Right ventricle myocardium superior (tissue), 1 donor: ENCODE measurements at regions not wholly inside any gene's neighbourhood (a gene's known extent, or its start where the extent isn't known, plus 50 kb on each side); places are given as distances from the start of the nearest gene placed in this dataset.

ENCODE experiments used
- ATAC-seq: fragments of 200-7000 bp; cut with Tn5 transposase; one replicate; pipeline ENCODE4 v1.9.1; 2020; ENCODE audit warnings: mild to moderate bottlenecking; ENCODE audit not compliant: poor library complexity
- DNase-seq: peaks from one replicate; pipeline ENCODE4 v3.0.0-alpha.2; 2020
- intact Hi-C: fragments of 100-400 bp; cut with DNase I; formaldehyde crosslinking; loops from one replicate; pipeline ENCODE4 v1.11.2; 2022
- donor health status: DM: no; HTN: yes; CAD: no; lungs with severe emphysema.

DNA sequence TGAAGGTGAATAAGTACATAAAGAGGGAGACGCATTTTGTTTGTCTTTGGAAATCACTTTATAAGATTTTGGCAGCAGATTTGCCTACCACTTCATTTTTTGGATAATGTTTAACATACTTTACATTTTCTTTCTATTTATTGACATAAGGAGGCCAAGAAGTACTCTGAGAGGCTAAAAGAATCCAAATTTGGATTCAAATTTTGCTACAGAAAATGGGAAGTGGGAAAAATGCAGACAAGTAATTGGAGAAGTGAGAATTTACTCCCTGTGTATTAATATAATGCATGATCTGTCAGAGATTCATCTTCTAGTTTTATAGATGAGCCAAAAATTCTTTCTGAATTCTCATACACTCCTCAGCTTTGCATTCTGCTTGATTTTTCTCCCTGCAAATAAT, 411.2 kb upstream of the CTNND2 start:
- ATAC-seq (no peak), DNase-seq (no peak)
- intact Hi-C loops, result no loop called here

DNA sequence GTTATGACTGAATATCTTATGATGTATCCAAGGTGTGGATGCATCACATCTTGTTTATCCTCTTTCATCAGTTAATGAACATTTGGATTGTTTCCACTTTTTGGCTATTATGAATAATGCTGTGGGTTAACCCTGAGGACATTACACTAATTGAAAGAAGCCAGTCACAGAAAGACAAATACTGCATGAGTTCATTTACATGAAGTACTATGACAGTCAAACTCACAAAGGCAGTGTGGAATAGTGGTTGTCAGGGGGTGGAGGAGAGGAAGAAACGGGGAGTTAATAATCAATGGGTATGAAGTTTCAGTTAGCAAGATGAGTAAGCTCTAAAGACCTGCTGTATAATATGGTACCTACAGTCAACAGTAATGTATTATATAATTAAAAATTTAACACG, 409.4 kb upstream of the CTNND2 start:
- intact Hi-C loops, result no loop called here
- DNase-seq (no peak), ATAC-seq (no peak)

DNA sequence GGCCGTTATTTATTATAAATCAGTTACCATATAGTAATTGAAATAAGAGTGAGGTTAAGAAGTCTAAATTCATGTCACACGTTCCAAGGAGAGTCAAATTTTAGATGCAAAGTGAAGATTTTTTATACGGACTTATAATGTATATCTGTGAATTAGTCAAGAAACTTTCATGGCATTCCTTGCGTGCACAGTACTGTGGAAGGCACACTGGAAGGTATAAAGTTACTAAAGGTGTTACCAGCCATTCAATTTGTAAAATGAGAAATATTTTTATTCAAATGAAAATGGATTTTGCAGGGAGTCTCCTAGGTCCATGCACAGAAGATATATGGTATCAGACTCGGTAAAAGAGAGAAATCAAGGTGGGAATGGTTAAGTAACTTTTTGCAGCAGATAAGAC, 408.1 kb upstream of the CTNND2 start:
- ATAC-seq, result no peak
- intact Hi-C loops, result no loop called here
- no peak for DNase-seq

DNA sequence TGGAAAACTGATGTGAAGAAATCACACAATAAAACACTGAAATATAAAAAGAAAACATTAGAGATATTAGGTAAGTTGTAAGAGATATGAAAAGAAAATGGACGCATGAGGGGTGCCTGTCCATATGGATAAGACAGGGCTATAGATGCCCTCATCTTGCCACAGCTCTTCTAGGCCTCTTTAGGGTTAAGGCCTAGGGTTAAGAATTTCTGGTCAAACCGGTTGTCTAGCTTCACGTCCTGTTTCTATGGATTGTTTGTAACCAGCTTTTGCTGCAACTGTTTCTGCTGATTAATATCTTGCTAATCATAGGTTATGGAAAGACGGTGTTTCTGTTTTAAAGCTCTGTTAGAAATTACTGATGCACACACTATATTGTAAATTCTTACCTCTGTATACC, 389.9 kb upstream of the CTNND2 start:
- intact Hi-C loops, result no loop called here
- DNase-seq, result no peak
- ATAC-seq, result no peak

DNA sequence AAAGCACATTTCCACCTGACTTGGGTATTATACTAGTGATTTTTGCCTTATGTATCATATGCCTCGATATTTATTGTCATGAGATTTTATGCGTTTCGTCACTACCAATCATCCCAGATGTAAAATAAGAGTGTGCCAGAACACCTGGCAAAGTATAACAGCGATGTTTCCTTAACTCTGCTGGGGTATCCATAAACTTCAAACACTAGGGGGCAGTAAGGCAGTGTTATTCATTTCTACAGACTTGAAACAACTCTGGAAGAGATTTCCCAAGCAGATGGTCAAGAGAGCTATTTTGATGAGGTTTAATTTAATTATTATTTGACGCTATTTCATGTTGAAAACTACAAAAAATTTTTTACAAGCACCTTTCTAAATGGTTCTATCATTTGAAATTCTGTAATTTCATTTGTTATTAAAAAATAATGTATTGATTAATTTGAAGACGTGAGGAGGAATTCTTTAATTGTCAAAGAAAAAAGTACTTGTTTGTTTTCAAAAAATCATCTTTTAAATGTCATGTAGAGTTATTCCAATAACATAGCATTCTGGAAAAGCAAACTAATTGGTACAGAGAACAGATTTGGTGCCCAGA, 388.5 kb upstream of the CTNND2 start:
- no peak for ATAC-seq
- no peak for DNase-seq
- intact Hi-C loops, result no loop called here

DNA sequence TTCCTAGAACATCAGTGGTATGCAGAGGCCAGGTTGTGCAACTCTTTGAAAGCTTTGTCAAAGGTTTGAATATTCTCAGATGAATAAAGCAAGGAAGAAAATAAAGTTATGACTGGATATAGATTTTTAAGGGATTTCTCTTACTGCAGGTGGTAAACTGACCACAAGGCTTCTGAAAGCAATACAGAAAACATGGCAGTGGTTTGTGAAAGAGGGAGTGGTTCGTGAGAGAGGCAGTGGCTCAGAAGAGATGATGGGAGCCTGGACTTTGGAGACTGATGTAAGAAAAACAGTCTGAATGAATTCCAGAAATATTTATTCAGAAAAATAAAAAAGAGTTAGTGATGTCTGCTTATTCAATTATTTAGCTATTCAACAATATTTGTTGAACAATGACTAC, 380.4 kb upstream of the CTNND2 start:
- no peak for DNase-seq
- intact Hi-C loops, result no loop called here
- no peak for ATAC-seq

DNA sequence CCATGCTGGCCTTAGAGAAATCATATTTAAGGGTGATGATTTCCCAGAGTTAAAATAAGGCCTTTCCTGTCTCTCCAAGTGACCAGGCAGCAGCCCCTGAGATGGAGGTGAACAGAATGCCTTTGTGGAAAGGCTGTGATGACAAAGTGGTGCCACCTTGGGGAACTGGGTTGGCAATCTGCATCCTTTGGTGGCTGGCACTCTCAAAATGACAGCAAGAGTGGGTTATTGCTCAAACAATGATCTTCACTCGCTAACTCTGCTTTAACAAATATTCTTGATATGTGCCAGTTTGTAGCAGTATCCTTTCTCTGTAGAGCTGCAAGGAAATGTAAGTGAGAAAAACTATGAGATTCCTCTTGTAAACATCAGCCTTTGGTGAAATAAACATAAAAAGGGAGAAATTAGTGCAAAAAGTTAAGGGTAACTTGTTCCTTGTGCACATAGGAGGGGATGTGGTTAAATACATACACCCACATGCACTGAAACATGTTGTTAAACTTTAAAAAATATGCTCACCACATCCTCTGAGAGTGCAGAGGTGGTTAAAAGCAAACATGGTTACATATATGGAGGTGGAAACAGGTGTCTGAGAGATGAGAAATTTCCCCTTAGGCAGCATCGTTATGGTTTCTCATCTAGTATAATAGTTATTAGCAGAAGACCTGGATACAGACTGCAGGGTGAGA, 373.4 kb upstream of the CTNND2 start:
- intact Hi-C loops, result no loop called here
- no peak for ATAC-seq
- DNase-seq, result no peak

DNA sequence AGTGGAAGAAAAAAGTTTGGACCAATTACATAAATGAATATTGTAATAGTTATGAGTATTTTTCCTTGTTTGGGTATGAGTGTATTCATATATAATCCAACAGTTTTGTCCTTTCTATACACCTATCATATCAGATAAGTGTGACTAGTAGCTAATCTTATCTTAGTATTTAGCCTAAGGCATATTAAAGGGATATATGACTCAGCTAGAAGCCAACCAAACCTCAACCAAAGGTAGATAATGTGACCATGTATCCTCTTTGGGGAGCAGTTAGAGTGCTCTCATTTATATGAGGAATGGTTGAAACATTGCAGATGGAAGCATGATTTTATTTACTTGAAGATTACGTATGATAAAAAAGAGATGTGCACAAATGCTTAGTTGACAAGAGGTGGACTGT, 370.0 kb upstream of the CTNND2 start:
- no peak for ATAC-seq
- no peak for DNase-seq
- intact Hi-C loops, result no loop called here

DNA sequence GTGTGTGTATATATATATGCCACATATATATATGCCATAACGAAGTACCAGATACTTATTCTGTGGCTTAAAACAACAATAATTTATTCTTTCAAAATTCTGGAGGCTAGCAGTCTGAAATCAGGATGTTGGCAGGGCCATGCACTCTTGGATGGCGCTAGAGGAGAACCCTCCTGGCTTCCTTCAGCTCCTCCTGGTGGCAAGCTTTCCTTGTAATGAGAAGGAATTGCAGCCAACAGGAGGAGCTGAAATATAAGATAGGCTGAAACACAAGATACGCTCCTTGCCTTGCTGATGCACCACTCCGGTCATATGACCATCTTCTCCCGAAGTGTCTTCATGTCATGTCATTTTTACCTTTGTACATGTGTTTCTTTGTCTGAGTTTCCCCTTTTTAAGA, 368.1 kb upstream of the CTNND2 start:
- no peak for ATAC-seq
- no peak for DNase-seq
- intact Hi-C loops, result no loop called here

DNA sequence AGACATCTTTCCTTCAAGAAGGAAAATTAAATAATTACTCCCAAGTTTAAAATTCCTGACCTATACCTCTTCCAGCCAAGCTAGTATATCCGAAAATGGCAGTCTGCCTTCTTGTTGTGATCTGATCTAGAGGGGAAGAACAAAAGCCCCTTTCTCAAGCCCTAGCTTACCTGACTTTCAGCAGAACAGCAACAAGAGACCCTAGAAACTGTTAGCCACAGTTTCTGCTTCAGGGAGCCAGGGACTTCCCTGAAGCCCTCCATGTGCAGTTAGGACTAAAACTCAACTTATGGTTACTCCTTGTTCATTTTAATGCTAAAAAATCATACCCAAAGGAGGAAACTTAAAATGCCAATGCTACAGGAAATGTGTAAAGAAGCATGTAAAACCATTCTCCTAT, 366.7 kb upstream of the CTNND2 start:
- intact Hi-C loops, result no loop called here
- ATAC-seq, result no peak
- DNase-seq, result no peak

DNA sequence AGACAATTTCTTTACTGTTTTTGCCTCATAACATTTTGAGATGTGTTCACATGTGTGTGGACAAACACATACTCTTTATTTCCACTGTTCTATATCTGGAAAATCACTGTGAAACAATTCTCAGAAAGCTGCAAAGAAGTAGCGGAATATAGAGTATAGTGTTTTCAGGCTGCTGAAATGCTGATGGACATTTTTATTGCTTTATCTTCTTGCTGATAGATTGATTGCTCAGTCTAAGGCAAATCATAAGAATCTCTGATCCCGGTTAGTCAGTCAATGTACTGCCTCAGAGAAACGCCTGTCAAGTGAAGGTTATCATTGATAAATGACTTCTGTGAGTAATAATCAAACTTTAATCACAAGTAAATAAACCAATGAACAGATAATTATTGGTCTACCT, 364.9 kb upstream of the CTNND2 start:
- DNase-seq (no peak), ATAC-seq (no peak)
- intact Hi-C loops, result no loop called here

DNA sequence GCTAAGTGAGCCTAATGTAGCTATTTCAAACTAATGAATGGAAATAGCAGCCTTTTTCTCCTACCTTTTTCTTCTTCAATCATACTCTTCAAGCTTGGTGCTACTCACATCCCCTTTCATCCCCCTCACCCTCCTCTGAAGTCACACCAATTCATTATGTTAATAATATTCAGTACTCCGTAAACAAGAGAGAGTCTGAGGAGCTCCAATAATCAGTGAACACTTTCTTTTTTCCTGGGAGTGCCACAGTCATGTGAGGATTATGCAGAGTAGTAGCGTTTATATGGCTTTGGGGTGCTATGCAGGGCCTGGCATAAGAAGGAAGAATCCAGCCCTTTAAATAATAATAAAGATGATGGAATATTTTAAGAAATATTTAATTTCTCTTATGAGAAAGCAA, 354.3 kb upstream of the CTNND2 start:
- intact Hi-C loops, result no loop called here
- DNase-seq (no peak), ATAC-seq (no peak)

DNA sequence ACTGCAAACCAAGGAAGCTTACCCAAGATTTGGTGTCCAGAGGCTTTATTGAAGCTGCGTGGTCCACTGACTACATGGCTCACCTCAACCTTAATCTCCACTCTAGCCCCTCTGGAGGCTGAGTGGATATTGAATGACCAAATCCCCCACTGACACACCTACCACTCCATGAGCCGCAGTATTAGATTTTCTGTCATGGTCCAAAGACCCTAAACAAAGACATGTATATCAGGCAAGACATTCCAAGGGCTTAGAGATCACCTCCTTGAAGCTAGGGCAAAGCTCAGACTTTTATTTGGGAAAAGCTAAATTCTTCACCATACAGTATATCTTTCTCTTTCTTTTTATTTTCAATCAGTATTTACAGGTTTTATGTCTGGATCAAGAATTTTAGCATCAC, 346.2 kb upstream of the CTNND2 start:
- ATAC-seq, result no peak
- DNase-seq, result no peak
- intact Hi-C loops, result no loop called here

DNA sequence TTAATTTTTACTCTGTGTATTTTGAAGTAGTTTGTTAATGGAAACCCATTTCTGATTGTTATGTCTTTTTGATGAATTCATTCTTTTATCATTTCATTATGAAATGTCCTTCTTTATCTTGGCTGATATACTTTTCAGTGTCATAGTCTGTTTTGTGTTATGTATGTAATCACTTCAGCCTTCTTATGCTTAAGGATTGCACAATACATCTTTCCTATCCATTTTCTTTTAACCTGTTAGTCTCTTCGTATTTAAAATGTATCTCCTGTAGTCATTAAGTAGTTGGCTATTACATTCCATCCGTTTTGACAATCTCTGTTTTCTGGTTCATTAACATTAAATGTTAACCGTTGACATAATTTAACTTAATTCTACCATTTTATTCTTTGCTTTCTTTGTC, 344.6 kb upstream of the CTNND2 start:
- DNase-seq (no peak), ATAC-seq (no peak)
- intact Hi-C loops, result no loop called here

DNA sequence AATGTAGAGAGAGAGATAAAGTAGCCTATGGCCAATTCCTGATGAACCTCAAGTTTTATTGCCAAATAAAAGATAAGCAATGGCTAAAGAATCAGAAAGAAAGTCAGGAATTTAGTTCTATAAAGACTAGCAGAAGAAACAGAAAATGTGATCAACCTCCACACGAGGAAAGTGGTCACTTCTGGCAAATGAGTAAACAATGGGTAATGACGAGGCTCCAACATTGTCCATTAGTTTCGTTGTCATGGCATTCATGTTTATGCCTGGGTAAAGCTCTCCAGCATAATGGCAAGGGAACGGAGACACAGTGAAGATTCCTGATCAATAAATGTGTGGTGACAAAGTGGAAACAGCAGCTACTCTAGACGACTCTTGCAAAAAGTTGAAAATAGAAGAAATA, 341.8 kb upstream of the CTNND2 start:
- no peak for DNase-seq
- intact Hi-C loops, result no loop called here
- ATAC-seq, result no peak

DNA sequence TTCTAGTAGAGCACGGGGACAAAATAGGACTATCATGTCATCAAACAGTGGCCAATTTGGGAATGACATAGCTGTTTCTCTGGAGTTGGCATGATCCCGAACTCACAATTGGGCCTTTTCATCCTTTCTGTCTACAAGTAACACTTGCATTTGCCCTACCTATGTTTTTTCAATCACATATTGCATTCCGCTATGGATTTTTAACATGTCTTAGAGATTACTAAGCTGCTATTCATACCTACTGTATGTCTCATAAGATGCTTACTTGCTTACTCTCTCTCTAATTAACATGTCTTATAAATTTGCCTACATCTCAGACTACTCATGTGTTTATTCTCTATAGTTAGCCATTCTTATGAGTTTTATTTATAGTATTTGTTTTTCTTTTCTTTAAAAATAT, 341.2 kb upstream of the CTNND2 start:
- intact Hi-C loops, result no loop called here
- no peak for DNase-seq
- ATAC-seq, result no peak

DNA sequence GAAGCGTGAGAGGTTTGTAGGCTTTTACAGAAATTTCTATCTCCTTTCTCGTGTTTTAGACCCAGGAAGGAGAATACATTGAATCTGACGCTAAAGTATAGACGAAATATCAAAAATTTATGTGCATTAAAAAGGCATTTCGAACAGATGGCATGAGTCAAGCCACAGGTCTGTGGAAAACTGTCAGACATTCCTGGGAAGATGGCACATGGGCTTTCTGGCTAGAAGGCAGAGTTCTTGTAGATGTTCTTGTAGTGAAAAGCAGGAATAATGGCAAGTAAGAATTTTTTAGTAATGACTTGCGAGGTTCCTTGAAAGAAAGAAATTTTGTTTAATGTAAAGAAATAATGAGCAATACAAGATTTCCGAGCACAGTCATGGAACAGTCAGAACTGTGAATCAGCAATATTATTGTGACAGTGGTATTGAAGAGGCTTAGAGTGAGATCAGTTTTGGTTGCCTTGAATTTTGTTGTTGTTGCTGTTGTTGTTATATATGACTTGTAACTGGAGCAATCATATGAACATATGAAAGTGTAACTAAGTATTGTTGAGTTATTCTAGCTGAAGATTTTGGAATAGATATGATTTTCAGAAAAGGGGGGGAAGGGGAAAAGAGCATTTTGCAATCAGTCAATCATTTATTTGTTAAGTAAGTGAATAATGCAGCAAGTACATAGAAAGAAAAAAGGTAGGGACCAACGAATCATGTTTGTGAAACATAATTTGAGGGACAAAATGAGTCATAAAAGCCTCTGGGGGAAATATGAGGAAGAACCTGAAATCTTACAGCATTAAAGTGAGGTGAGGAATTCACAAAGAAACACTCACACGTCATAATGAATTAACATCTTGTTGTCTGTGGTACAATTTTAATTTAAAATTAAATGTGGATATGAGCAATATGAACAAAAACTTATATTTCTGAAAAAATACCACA, 339.0 kb upstream of the CTNND2 start:
- intact Hi-C loops, result no loop called here
- no peak for DNase-seq
- ATAC-seq, result no peak

DNA sequence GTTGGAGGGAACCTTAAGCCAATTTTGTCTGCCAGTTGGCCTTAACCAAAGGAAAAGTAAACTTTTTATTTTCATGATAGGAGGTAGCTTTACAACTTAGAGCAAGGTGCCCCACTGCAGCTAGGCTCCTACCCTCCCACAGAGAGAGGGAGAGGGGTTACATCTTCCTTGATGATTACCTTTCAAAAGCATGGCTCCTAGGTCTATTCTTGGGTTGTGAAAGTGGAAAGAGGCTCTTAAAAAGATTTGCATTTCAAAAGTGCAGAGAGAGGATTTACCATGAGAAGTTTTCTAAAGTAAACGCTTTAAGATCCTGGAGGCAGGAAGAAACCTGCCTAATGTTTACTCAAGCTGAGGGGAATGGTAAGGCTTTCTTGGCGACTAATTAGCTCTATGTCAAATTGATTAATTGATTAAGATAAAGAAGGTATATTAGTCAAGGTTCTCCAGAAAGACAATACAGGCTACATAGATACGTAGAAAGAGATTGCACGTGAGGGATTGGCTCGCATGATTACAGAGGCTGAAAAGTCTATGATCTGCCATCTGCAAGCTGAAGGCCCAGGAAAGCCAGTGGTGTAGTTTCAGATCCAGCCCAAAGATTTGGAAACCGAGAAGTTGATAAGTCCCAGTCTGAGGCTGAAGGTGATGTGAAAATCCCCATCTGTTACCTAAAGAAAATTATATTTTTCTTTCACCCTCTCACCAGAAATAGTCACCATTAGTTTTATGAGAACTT, 333.8 kb upstream of the CTNND2 start:
- intact Hi-C loops, result no loop called here
- DNase-seq (no peak), ATAC-seq (no peak)

DNA sequence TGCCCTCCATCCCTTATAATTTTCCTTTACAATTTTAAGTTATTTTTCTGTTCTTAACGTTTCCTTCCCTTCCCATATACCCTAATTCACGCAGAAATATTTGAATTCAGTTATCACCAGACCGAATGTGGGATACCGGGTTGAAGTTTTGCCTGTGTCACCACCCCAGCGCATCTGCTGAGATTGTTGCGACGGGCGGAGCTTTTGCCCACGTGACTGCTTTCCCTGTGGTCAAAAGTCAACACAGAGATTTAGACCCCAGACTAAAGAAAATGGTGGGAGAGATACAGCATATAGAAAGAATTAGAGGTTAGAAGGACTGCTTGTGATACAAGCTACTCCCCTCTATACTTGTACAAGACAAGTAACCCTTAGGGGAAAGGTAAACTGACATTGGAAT, 326.4 kb upstream of the CTNND2 start:
- no peak for ATAC-seq
- no peak for DNase-seq
- intact Hi-C loops, result no loop called here
